ENCODE measurements at regions not wholly inside any gene's neighbourhood (a gene's known extent, or its start where the extent isn't known, plus 50 kb on each side); places are given as distances from the start of the nearest gene placed in this dataset.
"Not testable (repeated sequence)": the region's sequence is repeated elsewhere in the genome, so short reads cannot be mapped to it uniquely, and the experiment has no call there.

DNA sequence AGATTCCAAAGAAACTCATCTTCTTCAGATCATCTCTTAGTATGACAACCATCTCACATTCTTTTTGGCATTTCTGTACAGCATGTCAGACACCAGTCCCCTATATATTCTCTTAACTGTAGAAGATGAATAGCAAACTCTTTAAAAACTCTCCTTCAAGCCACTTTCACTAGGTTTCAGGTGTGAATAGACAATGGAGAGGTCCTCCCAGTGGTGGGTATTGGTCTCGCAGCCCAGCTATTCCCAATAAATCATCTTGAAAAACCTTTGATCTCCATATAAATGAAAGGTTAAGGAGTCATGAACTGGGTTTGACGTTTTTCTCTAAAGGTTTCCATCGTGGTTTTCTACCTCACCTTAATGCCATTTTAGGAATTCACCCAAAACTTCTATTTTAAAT lies 180.0 kb downstream of the GJA1 start:
- DNase-seq (ENCODE audit: low read depth, low spot score) = no peak
- in situ Hi-C loops (cut with HindIII; ENCODE audit: low pct_unique_long_range_greater_than_20kb, low sequenced_read_pairs) = no loop called here

DNA sequence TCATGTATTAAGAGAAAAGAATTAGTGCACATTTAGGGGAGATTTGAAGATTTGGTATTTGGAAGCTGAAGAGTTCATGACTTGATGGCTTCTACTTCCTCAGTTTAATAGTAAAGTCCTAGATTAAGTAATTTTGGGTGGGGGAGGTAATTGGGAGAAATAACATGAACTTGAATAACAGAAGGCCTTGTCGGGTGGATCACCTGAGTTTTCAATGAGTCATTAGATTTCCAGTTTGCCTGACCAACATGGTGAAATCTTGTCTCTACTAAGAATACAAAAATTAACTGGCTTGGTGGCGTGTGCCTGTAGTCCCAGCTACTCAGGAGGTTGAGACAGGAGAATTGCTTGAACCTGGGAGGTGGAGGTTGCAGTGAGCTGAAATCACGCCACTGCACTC lies 181.0 kb downstream of the GJA1 start:
- DNase-seq (ENCODE audit: low read depth, low spot score) = no peak
- in situ Hi-C loops (cut with HindIII; ENCODE audit: low pct_unique_long_range_greater_than_20kb, low sequenced_read_pairs) = no loop called here

DNA sequence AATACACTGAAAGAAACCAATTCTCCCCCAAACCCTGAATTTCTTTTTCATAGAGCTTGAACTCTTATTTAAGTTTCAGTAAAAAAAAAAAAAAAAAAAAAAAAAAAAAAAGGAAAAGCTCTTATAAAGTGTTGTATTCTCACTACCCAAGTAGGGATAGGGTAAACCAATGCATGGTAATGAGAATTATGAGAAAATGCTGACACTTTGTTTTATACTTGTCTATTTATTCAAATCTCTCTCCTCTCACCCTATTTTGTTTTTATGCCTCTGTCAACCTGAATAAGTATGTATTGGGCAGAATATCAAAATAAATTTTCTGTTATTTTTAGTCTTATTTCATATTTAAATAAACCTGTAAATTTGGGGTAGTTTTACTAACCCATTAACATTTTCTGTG lies 181.9 kb downstream of the GJA1 start:
- DNase-seq (ENCODE audit: low read depth, low spot score) = no peak
- in situ Hi-C loops (cut with HindIII; ENCODE audit: low pct_unique_long_range_greater_than_20kb, low sequenced_read_pairs) = no loop called here

DNA sequence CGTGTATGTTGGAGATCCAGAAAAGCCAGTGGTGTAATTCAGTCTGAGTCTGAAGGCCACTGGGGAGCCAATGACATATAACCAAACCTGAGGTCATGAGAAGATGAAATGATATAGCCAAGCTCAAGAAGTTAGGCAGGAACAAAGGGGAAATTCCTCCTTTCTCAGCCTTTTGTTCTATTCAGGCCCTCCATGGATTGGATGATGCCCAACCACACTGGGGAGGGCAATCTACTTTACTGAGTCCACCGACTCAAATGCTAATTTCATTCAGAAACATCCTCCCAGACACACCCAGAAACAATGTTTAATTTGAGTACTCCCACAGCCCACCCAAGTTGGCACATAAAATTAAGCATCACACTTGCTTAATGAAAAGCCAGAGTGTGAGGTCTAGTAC lies 183.6 kb downstream of the GJA1 start:
- DNase-seq (ENCODE audit: low read depth, low spot score) = no peak
- in situ Hi-C loops (cut with HindIII; ENCODE audit: low pct_unique_long_range_greater_than_20kb, low sequenced_read_pairs) = no loop called here

DNA sequence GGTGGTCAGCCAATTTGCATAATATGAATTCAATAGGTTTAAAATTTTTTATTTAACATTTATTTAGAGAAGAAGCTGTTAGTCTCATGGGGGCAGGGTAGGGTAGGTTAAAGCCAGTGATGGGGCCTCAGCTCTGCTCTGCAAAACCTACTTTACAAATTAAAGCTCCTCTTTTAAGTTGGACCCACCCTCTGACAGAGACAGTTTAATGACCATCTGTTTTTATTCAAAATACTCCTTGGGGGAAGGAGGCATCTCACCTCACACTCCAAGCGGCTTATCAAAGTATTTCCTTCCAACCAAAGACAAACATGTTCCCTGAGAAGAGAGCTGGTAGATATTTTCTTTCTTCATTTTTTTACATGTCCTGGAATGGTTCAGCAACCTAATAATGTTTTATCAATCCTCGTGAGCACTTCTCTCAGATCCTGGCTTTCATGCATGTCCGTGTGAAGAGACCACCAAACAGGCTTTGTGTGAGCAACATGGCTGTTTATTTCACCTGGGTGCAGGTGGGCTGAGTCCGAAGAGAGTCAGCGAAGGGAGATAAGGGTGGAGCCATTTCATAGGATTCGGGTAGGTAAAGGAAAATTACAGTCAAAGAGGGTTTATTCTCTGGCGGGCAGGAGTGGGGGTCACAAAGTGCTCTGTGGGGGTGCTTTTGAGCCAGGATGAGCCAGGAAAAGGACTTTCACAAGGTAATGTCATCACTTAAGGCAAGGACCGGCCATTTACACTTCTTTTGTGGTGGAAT lies 184.7 kb downstream of the GJA1 start:
- in situ Hi-C loops (cut with HindIII; ENCODE audit: low pct_unique_long_range_greater_than_20kb, low sequenced_read_pairs) = no loop called here

DNA sequence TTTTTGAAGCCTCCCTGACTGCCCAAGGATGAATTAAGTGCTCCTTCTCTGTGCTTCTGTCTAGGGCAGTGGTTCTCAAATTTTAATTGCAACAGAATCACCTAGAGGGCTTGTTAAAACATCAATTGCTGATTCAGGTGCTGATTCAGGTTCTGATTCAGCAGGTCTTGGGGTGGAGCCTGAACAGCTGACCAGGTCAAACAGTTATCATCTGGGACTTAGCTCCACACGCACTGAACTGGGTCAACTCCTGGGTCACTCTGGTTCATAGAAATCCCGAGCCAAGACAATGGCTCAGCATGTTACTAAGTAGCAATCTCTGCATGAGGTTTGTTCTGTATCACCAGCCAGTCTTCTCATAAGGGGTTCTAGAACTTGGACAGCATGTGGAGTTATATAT lies 192.3 kb downstream of the GJA1 start:
- in situ Hi-C loops (cut with HindIII; ENCODE audit: low pct_unique_long_range_greater_than_20kb, low sequenced_read_pairs) = no loop called here
- no peak for DNase-seq (ENCODE audit: low read depth, low spot score)

More for the DNA sequence above, 184.7 kb downstream of the GJA1 start:
- DNase-seq (ENCODE audit: low read depth, low spot score) = no peak

DNA sequence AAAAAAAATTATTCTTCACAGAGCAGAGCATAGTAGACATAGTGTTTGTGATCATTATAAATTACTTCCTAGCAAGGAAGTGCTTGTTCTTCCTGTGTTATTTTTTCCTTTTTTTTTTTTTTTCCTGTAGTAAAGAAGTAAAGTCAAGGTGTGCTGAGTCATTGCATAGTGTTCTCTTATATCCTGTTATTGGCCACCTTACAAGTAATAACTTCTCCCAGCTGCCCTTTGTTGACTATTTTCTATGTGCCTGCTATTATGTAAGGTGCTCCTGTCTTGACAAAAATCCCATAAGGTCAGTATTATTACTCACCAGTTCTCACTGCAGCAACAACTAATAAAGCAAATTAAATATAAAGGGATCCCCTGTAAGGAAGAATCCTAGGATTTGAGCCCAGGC lies 195.3 kb downstream of the GJA1 start:
- in situ Hi-C loops (cut with HindIII; ENCODE audit: low pct_unique_long_range_greater_than_20kb, low sequenced_read_pairs) = no loop called here
- DNase-seq (ENCODE audit: low read depth, low spot score) = no peak

DNA sequence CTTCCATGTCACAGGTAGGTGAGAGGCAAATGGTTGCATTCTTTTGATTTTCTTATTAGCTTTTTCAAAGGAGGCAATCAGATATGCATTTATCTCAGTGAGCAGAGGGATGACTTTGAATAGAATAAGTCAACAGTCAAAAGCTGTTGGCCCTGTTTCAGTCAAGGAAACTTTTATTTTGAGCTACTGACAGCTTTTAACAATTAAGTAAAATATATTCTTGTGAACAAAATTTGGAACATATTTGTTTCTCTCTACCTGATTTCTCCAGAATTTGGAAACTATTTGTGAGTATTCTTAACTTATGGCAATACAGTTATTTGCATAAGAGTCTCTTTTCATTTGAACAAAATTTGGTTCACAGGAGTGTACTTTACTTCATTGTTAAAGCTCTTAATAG lies 196.3 kb downstream of the GJA1 start:
- DNase-seq (ENCODE audit: low read depth, low spot score); in situ Hi-C loops (cut with HindIII; ENCODE audit: low pct_unique_long_range_greater_than_20kb, low sequenced_read_pairs): not testable (repeated sequence)

DNA sequence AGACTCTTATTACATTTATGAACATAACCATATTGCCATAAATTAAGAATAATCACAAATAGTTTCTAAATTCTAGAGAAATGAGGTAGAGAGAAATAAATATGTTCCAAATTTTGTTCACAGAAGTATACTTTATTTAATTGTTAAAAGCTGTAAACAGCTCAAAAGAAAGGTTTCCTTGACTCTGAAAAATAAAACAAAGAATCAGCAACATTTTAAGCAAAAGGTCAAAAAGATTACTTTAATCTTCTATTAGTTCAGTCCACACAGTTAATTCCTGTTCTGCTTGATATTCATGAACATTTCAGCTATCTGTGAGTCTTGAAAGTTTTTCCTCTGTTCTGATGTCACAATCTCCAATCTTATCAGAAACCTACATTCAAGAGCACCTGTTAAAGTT lies 197.9 kb downstream of the GJA1 start:
- no peak for DNase-seq (ENCODE audit: low read depth, low spot score)
- in situ Hi-C loops (cut with HindIII; ENCODE audit: low pct_unique_long_range_greater_than_20kb, low sequenced_read_pairs) = no loop called here

DNA sequence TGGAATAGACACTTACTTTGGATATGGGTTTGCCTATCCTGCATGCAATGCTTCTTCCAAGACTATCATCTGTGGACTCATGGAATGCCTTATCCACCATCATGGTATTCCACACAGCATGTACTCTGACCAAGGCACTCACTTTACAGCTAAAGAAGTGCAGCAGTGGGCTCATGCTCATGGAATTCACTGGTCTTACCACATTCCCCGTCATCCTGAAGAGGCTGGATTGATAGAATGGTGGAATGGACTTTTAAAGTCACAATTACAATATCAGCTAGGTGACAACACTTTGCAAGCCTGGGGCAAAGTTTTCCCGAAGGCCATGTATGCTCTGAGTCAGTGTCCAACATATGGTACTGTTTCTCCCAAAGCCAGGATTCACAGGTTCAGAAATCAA lies 199.1 kb downstream of the GJA1 start:
- in situ Hi-C loops (cut with HindIII; ENCODE audit: low pct_unique_long_range_greater_than_20kb, low sequenced_read_pairs); DNase-seq (ENCODE audit: low read depth, low spot score): not testable (repeated sequence)

DNA sequence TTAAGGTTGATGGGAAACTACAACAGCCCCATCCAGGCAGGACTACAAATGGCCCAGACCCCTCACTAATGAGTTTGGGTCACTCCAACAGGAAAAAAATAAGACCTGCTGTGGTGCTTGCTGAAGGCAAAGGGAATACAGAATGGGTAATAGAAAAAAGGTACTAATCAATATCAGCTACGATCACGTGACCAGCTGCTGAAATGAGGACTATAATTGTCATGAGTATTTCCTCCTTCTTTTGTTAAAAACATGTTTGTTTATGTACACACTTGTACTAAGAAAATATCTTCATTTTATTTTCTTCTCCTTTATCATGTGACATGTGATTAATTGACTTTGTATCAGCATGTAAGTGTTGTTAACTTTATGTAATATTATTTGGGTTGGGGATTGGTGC lies 199.9 kb downstream of the GJA1 start:
- in situ Hi-C loops (cut with HindIII; ENCODE audit: low pct_unique_long_range_greater_than_20kb, low sequenced_read_pairs) = no loop called here
- no peak for DNase-seq (ENCODE audit: low read depth, low spot score)

DNA sequence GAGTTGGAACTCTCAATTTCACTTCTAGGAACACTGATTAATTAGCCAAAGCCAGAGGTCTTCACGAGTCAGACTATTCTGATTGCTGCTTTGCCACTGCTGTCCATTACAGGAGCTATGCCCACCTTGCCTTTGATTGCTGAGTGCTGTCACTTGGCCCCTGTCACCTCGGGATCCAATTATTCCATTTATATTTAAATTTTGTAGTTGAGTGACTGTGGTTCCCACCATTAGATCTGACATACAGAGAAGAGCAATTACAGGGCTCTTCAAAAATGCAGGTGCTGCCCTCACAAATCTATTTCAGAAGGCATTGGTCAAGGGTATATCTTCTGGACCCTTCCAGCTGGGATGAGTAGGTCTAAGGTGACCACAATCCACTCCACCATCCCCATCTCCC lies 200.8 kb downstream of the GJA1 start:
- in situ Hi-C loops (cut with HindIII; ENCODE audit: low pct_unique_long_range_greater_than_20kb, low sequenced_read_pairs); DNase-seq (ENCODE audit: low read depth, low spot score): not testable (repeated sequence)

DNA sequence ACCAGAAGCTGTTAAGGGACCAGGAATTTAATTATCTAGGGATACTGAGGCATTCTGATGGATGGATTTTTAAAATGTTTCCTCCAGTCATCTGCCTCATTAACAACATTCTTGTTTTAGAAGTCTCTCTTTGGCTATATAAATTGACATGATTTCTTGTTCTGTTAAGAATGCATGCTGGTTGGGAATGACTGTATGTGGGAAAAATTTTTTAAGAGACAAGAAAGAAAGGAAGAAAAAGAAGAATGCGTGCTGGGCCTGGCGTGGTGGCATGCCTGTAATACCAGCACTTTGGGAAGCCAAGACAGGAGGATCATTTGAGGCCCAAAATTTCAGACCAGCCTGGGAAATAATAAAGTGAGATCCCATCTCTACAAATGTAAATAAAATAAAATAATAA lies 203.6 kb downstream of the GJA1 start:
- no peak for DNase-seq (ENCODE audit: low read depth, low spot score)
- in situ Hi-C loops (cut with HindIII; ENCODE audit: low pct_unique_long_range_greater_than_20kb, low sequenced_read_pairs) = no loop called here

DNA sequence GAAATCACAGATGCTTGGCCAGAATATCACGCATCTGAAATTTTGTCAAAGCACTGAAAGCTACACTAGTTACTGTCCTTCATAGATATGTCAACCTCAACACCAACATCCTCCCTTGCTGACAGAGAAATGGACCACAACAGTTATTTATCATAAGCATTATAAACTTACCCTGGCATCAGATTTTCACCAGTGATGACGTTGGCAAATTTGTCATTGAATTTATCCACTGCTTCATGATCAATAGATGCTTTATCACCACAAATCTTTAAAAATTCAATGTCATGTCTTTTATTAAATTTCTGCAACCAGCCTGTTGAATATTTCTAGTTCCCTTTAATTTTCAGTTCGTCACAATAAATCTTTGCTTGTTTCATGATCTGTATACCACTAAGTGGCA lies 205.7 kb downstream of the GJA1 start:
- DNase-seq (ENCODE audit: low read depth, low spot score) = no peak
- in situ Hi-C loops (cut with HindIII; ENCODE audit: low pct_unique_long_range_greater_than_20kb, low sequenced_read_pairs) = no loop called here

DNA sequence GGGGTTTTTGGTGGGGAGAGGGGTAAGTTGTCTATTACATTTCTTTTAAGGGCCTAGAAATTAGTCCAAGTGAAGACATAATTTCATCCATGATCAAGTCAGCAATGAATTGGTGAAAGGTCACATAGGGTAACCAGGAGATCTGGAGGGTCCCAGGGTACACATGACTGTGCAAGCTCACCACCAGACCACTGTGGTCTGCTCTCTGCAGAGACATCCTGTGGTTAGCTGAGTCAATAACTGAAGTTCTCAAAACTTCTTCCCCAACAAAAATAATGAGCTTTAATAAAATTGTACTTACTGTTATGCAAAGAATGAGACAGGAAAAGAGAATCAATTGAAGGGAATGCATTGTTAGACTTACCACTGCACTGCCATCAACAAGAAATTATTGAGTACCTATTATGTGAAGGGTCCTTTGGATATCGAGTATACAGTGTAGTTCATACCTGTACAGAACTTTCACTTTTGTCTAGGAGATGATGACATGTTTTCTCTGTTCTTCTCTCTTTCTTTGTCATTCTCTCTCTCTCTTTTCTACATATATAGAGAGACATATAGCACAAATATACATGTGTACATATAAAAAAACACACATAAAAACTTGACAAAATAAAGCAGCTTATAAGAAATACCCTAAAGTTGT lies 209.8 kb downstream of the GJA1 start:
- in situ Hi-C loops (cut with HindIII; ENCODE audit: low pct_unique_long_range_greater_than_20kb, low sequenced_read_pairs) = no loop called here
- no peak for DNase-seq (ENCODE audit: low read depth, low spot score)

DNA sequence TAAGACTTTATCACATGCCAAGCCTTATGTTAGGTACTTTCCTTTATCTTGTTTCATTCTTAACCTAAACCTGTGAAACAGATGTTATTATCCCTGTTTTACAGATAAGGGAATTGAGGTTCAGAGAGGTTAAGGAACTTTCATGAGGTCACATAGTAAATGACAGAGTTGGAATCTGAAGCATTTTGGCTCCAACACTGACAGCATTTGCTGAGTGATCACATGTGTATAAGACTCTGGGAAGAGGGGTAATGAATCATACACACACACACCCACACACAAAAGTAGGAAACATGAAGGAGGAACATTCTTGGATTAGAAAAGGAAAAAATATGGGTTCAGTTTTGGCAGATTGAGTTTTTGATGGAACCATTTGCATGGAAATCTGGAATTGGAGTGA lies 212.5 kb downstream of the GJA1 start:
- in situ Hi-C loops (cut with HindIII; ENCODE audit: low pct_unique_long_range_greater_than_20kb, low sequenced_read_pairs) = no loop called here
- DNase-seq (ENCODE audit: low read depth, low spot score) = no peak

DNA sequence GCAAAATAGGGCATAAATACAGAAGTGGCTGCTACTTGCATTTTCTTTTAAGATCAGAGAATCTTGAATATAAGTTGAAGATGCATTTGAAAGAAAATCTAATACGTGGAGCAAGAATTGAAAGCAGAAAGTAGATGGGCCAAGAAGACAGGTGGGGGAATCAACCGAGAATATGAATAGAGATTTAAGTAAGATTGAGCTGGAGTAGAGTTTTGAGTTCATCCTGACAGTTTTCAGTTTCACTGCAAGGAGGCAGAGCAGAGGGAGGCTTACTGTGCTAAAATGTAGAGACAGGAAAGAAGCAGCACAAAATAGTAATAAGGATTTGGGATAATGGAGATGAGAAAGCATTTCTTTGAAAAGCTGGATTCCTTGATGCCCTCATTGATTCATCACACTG lies 214.5 kb downstream of the GJA1 start:
- in situ Hi-C loops (cut with HindIII; ENCODE audit: low pct_unique_long_range_greater_than_20kb, low sequenced_read_pairs) = no loop called here
- no peak for DNase-seq (ENCODE audit: low read depth, low spot score)

DNA sequence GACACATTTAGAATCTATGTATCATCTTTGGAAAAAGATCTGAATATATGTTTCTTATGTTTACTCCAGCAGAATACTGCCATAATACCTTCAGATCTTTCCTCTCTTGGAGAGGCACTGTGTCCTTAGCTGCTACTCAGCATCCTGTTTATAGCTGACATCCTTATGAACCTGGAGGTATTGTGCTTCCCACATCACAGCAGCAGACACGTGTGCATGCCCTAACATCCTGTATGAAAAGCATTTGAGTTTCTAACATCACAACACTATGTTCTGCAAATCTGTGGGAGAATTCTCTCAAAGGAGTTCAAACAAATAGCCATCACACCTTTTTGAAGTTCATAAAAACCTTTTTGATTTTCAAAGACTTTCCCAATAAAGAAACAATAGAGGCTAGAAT lies 216.0 kb downstream of the GJA1 start:
- no peak for DNase-seq (ENCODE audit: low read depth, low spot score)
- in situ Hi-C loops (cut with HindIII; ENCODE audit: low pct_unique_long_range_greater_than_20kb, low sequenced_read_pairs) = no loop called here

DNA sequence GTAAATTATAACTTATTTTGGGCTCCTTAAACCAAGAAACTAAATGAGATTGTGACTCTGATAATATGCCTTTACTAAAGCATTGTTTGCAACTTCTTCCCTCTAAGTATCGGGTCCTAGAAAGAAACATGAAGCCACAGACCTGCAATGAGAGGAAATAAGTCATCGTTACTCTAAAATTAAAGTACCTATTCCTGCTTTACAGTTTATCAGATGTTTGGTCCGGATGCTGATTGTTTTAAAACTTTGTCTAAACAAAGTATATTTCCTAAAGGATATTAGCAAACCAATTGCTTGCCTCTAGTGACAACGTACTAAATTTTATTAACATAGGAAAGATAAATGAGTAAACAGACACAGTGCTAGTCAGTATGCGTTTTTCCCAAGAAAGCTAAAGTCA lies 216.8 kb downstream of the GJA1 start:
- DNase-seq (ENCODE audit: low read depth, low spot score) = no peak
- in situ Hi-C loops (cut with HindIII; ENCODE audit: low pct_unique_long_range_greater_than_20kb, low sequenced_read_pairs) = no loop called here
